OCI-LY3 (cell line): ENCODE measurements at regions not wholly inside any gene's neighbourhood (a gene's known extent, or its start where the extent isn't known, plus 50 kb on each side); places are given as distances from the start of the nearest gene placed in this dataset.

Source experiments
- H2AFZ ChIP-seq: fragments of 200-600, 300-600 bp; shearing (Covaris generic); 2 replicates; pipeline ENCODE4 v1.6.0; 2014; ENCODE audit warnings: antibody characterized with exemption, low read depth, low read length
- H3K27ac ChIP-seq: fragments of 200-600, 300-600 bp; sonication (generic); 2 replicates; pipeline ENCODE4 v1.5.1; 2014; ENCODE audit warnings: mild to moderate bottlenecking, low read length, moderate library complexity, mixed read lengths
- H3K27me3 ChIP-seq: fragments of 200-600, 300-600 bp; sonication (generic); 2 replicates; pipeline ENCODE4 v1.6.1; 2014; ENCODE audit warnings: low read depth, low read length, mixed read lengths
- H3K36me3 ChIP-seq: fragments of 200-600, 300-600 bp; sonication (generic); replicated peaks from 2 replicates; pipeline ENCODE3; 2014; ENCODE audit warnings: low read depth, low read length, mixed read lengths
- H3K4me1 ChIP-seq: fragments of 300-600, 200-600 bp; sonication (generic); 2 replicates; pipeline ENCODE4 v1.6.1; 2014; ENCODE audit warnings: low read length, mixed read lengths
- H3K4me2 ChIP-seq: fragments of 200-600, 300-600 bp; sonication (generic); 2 replicates; pipeline ENCODE4 v1.6.1; 2014; ENCODE audit warnings: low read length, mixed read lengths
- H3K4me3 ChIP-seq: fragments of 300-600, 200-600 bp; sonication (generic); 2 replicates; pipeline ENCODE4 v1.5.1; 2014; ENCODE audit warnings: antibody characterized with exemption, mild to moderate bottlenecking, low read length, moderate library complexity
- H3K79me2 ChIP-seq: fragments of 300-600, 200-600 bp; shearing (Covaris generic); 2 replicates; pipeline ENCODE4 v1.6.1; 2014; ENCODE audit warnings: mild to moderate bottlenecking, low read length, mixed read lengths
- H3K9ac ChIP-seq: fragments of 300-600, 200-600 bp; shearing (Covaris generic); 2 replicates; pipeline ENCODE4 v1.6.0; 2014; ENCODE audit warnings: mild to moderate bottlenecking, low read length, moderate library complexity
- H3K9me3 ChIP-seq: fragments of 200-600, 300-600 bp; shearing (Covaris generic); 2 replicates; pipeline ENCODE4 v1.6.1; 2014; ENCODE audit warnings: low read length, mixed read lengths; ENCODE audit not compliant: insufficient read depth
- H4K20me1 ChIP-seq: fragments of 200-600, 300-600 bp; sonication (generic); 2 replicates; pipeline ENCODE4 v1.6.1; 2016; ENCODE audit warnings: low read length, mixed read lengths; ENCODE audit not compliant: insufficient read depth
- CTCF ChIP-seq: fragments of 200-600, 300-600 bp; sonication (generic); IDR thresholded peaks from 2 replicates; pipeline ENCODE4 v1.5.1; 2014; ENCODE audit warnings: antibody characterized with exemption, low read length, low read depth
- EZH2phosphoT487 ChIP-seq: fragments of 200-600 bp; shearing (Covaris generic); IDR thresholded peaks from 2 replicates; pipeline ENCODE4 v1.6.1; 2018; ENCODE audit warnings: antibody characterized with exemption, mixed run types, low read depth

DNA sequence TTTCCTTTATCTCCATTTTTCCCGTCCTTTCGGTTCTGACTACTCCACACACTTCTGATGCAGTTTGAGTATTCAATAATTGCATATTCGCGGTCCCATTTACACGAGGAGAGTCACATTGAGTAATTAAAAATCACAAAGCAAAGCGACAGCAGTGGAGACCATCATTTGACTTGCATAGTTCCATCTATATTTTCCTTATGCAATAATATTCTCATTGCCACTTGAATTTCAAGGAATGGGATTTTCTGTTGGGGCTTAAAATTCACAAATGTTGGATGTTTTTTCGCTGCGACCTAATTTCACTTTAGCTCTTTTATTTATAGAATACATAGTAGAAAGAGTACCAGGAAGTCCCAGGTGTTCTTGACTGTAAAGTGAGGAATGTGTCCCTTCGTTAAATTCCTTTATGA is 186.8 kb downstream of the ZEB2 start:
- TF ChIP-seq EZH2phosphoT487, result no peak
- no peak for TF ChIP-seq CTCF
- no peaks in the 10 kb centered on the region for H4K20me1 ChIP-seq
- peaks cover 22% of the 10 kb centered on the region for H3K4me1 ChIP-seq
- H3K4me2 ChIP-seq, result peak overlapping the region; percentile 94
- H3K36me3 ChIP-seq, result peaks cover 8% of the 10 kb centered on the region
- H3K4me3 ChIP-seq, result peak overlapping the region; percentile 76
- H2AFZ ChIP-seq, result peak overlapping the region; percentile 58
- no peaks in the 10 kb centered on the region for H3K9me3 ChIP-seq
- H3K27me3 ChIP-seq, result no peaks in the 10 kb centered on the region
- H3K79me2 ChIP-seq, result peaks cover 35% of the 10 kb centered on the region
- H3K9ac ChIP-seq, result peak overlapping the region; percentile 76
- H3K27ac ChIP-seq, result peak overlapping the region; percentile 50

GRCh38 chr2:144332356-144333142 is 187.4 kb downstream of the ZEB2 start:
- TF ChIP-seq EZH2phosphoT487 (no peak), CTCF (no peak)
- H3K9ac ChIP-seq, result peak overlapping the region; percentile 95
- peak overlapping the region; percentile 87 for H3K4me3 ChIP-seq
- no peaks in the 10 kb centered on the region for H3K27me3 ChIP-seq
- peaks cover 22% of the 10 kb centered on the region for H3K4me1 ChIP-seq
- H3K36me3 ChIP-seq, result peaks cover 8% of the 10 kb centered on the region
- peak overlapping the region; percentile 94 for H3K4me2 ChIP-seq
- H3K9me3 ChIP-seq, result no peaks in the 10 kb centered on the region
- no peaks in the 10 kb centered on the region for H4K20me1 ChIP-seq
- peak overlapping the region; percentile 58 for H2AFZ ChIP-seq
- peak overlapping the region; percentile 72 for H3K27ac ChIP-seq
- H3K79me2 ChIP-seq, result peaks cover 37% of the 10 kb centered on the region

DNA sequence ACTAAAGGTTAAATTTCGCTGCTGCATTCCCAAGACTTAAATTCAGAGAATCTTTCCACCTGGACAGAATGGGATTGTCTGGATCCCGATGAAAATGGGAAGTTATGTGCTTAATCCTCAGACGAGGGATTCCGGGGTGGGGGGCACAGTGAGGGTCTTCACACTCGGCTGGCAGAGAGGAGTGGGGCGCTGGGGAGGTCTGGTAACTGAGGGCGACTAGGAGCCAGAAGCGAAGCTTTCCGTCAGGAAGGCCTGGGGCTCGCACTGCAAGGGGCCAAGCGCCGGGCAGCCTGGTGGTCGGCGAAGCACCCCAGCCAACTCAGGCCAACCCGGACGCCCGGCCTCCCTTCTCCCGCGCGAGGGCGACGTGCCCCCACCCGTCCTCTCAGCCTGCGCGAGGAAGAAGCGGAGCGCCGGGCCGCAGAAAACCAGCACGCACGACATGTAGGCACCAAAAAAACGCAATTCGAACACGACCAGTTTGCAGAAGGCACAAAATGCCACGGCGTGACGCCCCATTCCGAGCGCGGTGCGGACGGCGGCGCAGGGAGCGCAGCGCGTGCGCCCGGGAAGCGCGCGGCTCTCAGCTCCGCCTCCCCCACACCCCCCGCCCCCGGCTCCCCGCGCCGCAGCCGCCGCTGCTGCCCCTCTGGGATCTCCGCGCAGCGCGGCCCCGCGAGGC is 188.1 kb downstream of the ZEB2 start:
- no peaks in the 10 kb centered on the region for H4K20me1 ChIP-seq
- H3K4me2 ChIP-seq, result peak overlapping the region; percentile 91
- no peaks in the 10 kb centered on the region for H3K27me3 ChIP-seq
- H3K9me3 ChIP-seq, result no peaks in the 10 kb centered on the region
- H3K36me3 ChIP-seq, result peaks cover 8% of the 10 kb centered on the region
- H2AFZ ChIP-seq, result peak overlapping the region; percentile 4; the same call in 1 of the 2 replicates
- TF ChIP-seq EZH2phosphoT487 (no peak), CTCF (peak; percentile 37)
- H3K9ac ChIP-seq, result peak overlapping the region; percentile 95
- H3K4me3 ChIP-seq, result peak overlapping the region; percentile 87
- peaks cover 44% of the 10 kb centered on the region for H3K79me2 ChIP-seq
- peaks cover 22% of the 10 kb centered on the region for H3K4me1 ChIP-seq
- H3K27ac ChIP-seq, result peak overlapping the region; percentile 72

DNA sequence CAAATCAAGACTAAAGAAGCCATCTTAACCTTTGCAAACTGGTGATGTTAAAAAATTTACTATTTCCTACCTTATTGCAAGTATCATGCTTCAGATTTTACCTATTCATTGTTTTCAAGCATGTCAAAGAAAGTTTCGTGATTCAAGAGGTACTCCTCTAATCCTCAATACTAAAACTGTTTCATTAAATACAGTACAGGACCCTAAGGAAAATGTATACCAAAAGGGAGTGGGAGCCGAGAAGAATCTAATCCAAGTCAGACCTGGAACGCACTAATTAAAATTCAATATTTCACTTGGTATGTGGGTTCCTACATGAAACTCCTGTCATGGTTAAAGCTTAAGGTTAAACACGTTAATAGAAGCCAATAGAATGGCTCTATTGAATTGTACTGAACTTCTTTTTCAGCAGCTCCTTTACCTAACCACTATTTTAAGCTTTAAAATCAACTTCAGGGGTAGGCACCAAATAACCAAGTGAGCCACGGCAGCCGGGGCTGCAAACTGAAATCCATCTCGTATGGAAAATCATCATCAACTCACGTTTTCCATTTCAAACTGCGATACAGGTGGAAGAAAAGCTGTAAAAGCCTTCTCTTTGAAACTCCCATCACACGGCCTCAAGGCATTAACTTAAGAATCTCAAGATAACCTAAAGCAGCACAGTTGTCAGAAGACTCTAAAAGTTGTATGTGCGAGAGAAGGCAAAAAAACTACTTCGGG is 188.8 kb downstream of the ZEB2 start:
- H3K9me3 ChIP-seq, result no peaks in the 10 kb centered on the region
- H3K27ac ChIP-seq, result peak overlapping the region; percentile 72
- H3K27me3 ChIP-seq, result no peaks in the 10 kb centered on the region
- H2AFZ ChIP-seq, result 0 out of 2 replicates have a peak overlapping the region, but pooled peaks have one; percentile 4
- H3K4me1 ChIP-seq, result peaks cover 22% of the 10 kb centered on the region
- H3K36me3 ChIP-seq, result peaks cover 8% of the 10 kb centered on the region
- peak overlapping the region; percentile 87 for H3K4me3 ChIP-seq
- no peak for TF ChIP-seq EZH2phosphoT487
- no peak for TF ChIP-seq CTCF
- no peaks in the 10 kb centered on the region for H4K20me1 ChIP-seq
- peak overlapping the region; percentile 95 for H3K9ac ChIP-seq
- peaks cover 49% of the 10 kb centered on the region for H3K79me2 ChIP-seq
- peak overlapping the region; percentile 91 for H3K4me2 ChIP-seq
